ENCODE measurements at regions not wholly inside any gene's neighbourhood (a gene's known extent, or its start where the extent isn't known, plus 50 kb on each side); places are given as distances from the start of the nearest gene placed in this dataset.

DNA sequence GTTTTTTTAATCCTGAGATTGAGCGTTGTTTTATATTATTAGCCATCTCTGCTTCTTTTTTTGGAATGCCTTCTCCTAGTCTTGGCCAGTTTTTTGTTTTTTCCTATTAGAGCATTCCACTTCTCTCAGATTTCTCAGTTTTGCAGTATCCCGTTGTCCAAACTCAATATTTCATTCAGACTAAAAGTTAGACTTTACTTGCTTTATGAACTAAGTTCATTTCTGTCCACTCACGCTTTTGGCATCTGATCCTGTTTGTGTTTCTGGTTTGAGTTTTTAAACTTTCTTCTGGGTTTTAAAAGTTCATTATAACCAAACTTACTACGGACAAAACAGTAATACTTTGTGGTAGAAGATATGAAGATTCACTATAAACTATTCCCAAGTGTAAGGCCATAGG lies 288.3 kb upstream of the MPDZ start:
- Histone ChIP-seq H3K9me3 (no peaks in the 10 kb centered on the region), H3K27ac (replicated peaks in 1 of 4) (peak overlapping the region; percentile 70 to 75 (median 73)), H3K36me3 (no peaks in the 10 kb centered on the region), H3K27me3 (no peaks in the 10 kb centered on the region), H3K4me3 (no peak overlapping the region), H3K4me1 (peaks cover 17 to 29% (median 21%) of the 10 kb centered on the region in 4 donors)
- no peak for DNase-seq (ENCODE audit: extremely low spot score)
- TF ChIP-seq POLR2AphosphoS5 (IDR thresholded peaks at IDR 0.05) (no peak), EP300 (IDR thresholded peaks at IDR 0.05) (no peak), POLR2A (IDR thresholded peaks at IDR 0.05; ENCODE audit: low read depth) (no peak)
- TF ChIP-seq, protein P1, sequence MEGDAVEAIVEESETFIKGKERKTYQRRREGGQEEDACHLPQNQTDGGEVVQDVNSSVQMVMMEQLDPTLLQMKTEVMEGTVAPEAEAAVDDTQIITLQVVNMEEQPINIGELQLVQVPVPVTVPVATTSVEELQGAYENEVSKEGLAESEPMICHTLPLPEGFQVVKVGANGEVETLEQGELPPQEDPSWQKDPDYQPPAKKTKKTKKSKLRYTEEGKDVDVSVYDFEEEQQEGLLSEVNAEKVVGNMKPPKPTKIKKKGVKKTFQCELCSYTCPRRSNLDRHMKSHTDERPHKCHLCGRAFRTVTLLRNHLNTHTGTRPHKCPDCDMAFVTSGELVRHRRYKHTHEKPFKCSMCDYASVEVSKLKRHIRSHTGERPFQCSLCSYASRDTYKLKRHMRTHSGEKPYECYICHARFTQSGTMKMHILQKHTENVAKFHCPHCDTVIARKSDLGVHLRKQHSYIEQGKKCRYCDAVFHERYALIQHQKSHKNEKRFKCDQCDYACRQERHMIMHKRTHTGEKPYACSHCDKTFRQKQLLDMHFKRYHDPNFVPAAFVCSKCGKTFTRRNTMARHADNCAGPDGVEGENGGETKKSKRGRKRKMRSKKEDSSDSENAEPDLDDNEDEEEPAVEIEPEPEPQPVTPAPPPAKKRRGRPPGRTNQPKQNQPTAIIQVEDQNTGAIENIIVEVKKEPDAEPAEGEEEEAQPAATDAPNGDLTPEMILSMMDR (IDR thresholded peaks at IDR 0.05): no peak
- intact Hi-C loops (cut with DNase I): loop anchor here (10.0 kb wide), 1 partner anchor 113 kb away; no protein-coding TSS in a partner anchor
- 51% methylated on average over 4 of the region's 4 CpGs for WGBS

DNA sequence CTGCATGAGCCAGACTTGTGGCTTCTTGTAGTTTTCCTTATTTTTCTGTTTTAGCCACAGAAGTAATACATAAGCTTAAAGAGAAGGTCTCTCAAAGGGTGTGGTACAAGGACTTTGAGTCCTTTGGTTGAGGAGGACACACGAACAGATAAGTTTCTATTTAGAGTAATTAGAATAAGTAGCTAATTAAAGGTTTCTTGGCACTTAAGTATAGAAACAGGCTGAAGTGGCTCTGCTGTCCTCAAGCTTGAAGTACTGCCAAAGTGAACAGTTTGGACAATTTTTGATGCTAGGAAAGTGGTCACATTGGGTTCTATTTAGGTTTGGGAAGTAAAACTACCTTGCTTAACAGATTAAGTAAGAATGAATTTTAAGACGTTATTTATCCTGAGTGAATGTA lies 278.3 kb upstream of the MPDZ start:
- TF ChIP-seq POLR2AphosphoS5 (IDR thresholded peaks at IDR 0.05) (no peak), POLR2A (IDR thresholded peaks at IDR 0.05; ENCODE audit: low read depth) (no peak), EP300 (IDR thresholded peaks at IDR 0.05) (no peak)
- TF ChIP-seq, protein P1 (IDR thresholded peaks at IDR 0.05): no peak
- H3K4me3 ChIP-seq: no peak overlapping the region
- WGBS: 35% methylated on average over 2 of the region's 2 CpGs
- no peak for DNase-seq (ENCODE audit: extremely low spot score)
- H3K36me3 ChIP-seq: no peaks in the 10 kb centered on the region
- no peaks in the 10 kb centered on the region for H3K4me1 ChIP-seq
- no peaks in the 10 kb centered on the region for H3K9me3 ChIP-seq
- H3K27me3 ChIP-seq: no peaks in the 10 kb centered on the region
- H3K27ac ChIP-seq (replicated peaks in 1 of 4): no peak overlapping the region
- intact Hi-C loops (cut with DNase I): no loop called here

DNA sequence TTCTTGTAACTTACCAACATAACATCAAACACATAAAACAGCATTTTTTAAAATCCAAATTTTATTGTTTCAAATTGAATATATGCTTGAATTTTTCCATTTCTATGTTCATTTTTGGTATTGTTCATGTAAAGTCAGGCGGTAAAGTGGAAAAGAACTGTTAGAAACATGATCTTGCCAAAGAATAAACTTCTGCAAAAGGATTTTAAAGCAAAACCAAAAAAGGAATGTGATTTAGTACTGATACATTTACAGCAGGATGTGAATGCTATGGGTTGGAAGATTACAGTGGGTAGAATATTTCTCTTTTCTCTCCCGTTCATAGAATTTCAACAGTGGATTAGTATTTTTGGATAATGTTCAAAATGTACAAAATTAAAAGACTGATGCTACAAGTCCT lies 277.2 kb upstream of the MPDZ start:
- DNase-seq (ENCODE audit: extremely low spot score): no peak
- Histone ChIP-seq H3K27me3 (no peaks in the 10 kb centered on the region), H3K36me3 (no peaks in the 10 kb centered on the region), H3K27ac (replicated peaks in 1 of 4) (no peak overlapping the region), H3K9me3 (peaks cover 0 to 3% (median 0%) of the 10 kb centered on the region in 4 donors), H3K4me3 (no peak overlapping the region), H3K4me1 (no peaks in the 10 kb centered on the region)
- TF ChIP-seq POLR2AphosphoS5 (IDR thresholded peaks at IDR 0.05) (no peak), EP300 (IDR thresholded peaks at IDR 0.05) (no peak), POLR2A (IDR thresholded peaks at IDR 0.05; ENCODE audit: low read depth) (no peak)
- TF ChIP-seq, protein P1 (IDR thresholded peaks at IDR 0.05): no peak
- WGBS: 69% methylated on average over 2 of the region's 2 CpGs
- intact Hi-C loops (cut with DNase I): no loop called here

DNA sequence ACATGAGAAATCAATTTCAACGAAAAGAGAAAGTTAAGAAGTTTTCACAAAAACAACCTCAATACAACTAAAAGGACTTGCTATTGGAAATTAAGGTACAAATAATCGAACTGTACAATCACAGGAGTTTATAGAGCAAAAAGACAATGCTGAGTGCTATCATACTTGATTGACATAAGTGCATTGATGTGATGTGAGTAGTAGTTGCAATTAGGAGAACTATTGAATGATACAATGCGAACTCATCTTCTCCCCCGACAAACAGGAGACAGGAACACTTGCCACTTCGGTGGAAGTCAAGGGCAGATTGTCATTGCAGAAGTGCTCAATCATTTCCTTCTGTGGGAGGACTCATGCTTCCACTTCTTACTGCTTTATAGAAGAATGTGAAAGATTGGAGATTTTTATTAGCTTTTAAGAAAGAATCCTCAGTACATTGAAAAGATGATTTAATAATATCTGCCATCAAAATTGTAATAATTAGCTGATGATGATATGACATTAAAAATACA lies 276.6 kb upstream of the MPDZ start:
- WGBS: 73% methylated on average over 5 of the region's 5 CpGs
- no peaks in the 10 kb centered on the region for H3K27me3 ChIP-seq
- intact Hi-C loops (cut with DNase I): no loop called here
- TF ChIP-seq, protein P1 (IDR thresholded peaks at IDR 0.05): no peak
- TF ChIP-seq POLR2A (IDR thresholded peaks at IDR 0.05; ENCODE audit: low read depth) (no peak), EP300 (IDR thresholded peaks at IDR 0.05) (no peak), POLR2AphosphoS5 (IDR thresholded peaks at IDR 0.05) (no peak)
- H3K4me1 ChIP-seq: no peaks in the 10 kb centered on the region
- H3K4me3 ChIP-seq: no peak overlapping the region
- peaks cover 0 to 4% (median 0%) of the 10 kb centered on the region in 4 donors for H3K9me3 ChIP-seq
- no peak for DNase-seq (ENCODE audit: extremely low spot score)
- H3K36me3 ChIP-seq: no peaks in the 10 kb centered on the region
- no peak overlapping the region for H3K27ac ChIP-seq (replicated peaks in 1 of 4)

DNA sequence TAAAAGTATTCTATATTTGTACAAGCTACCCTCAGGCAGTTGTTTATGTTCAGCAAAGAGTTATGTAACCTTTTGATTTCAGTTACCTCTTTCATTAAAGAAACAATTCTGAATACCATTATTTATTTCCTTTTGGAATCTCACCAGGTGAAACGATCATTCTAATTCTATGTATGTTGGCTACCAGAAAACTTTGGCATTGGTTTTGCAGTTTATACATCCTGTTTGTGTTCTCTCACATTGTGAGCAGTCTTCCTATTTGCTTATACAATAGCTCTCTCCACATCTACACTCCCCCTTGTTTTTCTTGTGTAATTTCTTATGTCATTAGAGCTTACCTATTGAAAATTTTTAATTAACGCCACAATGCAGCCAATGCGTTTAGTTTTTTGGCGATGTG lies 276.0 kb upstream of the MPDZ start:
- Histone ChIP-seq H3K4me1 (no peaks in the 10 kb centered on the region), H3K4me3 (no peak overlapping the region), H3K36me3 (no peaks in the 10 kb centered on the region), H3K27me3 (no peaks in the 10 kb centered on the region), H3K27ac (replicated peaks in 1 of 4) (no peak overlapping the region), H3K9me3 (peaks cover 0 to 4% (median 0%) of the 10 kb centered on the region in 4 donors)
- no peak for DNase-seq (ENCODE audit: extremely low spot score)
- WGBS: 64% methylated on average over 4 of the region's 4 CpGs
- TF ChIP-seq POLR2A (IDR thresholded peaks at IDR 0.05; ENCODE audit: low read depth): no peak
- TF ChIP-seq, protein P1 (IDR thresholded peaks at IDR 0.05): no peak
- intact Hi-C loops (cut with DNase I): no loop called here

Data from esophagus muscularis mucosa (tissue), 4 donors.